ENCODE measurements at regions not wholly inside any gene's neighbourhood (a gene's known extent, or its start where the extent isn't known, plus 50 kb on each side); places are given as distances from the start of the nearest gene placed in this dataset.
"Not testable (repeated sequence)": the region's sequence is repeated elsewhere in the genome, so short reads cannot be mapped to it uniquely, and the experiment has no call there.

DNA sequence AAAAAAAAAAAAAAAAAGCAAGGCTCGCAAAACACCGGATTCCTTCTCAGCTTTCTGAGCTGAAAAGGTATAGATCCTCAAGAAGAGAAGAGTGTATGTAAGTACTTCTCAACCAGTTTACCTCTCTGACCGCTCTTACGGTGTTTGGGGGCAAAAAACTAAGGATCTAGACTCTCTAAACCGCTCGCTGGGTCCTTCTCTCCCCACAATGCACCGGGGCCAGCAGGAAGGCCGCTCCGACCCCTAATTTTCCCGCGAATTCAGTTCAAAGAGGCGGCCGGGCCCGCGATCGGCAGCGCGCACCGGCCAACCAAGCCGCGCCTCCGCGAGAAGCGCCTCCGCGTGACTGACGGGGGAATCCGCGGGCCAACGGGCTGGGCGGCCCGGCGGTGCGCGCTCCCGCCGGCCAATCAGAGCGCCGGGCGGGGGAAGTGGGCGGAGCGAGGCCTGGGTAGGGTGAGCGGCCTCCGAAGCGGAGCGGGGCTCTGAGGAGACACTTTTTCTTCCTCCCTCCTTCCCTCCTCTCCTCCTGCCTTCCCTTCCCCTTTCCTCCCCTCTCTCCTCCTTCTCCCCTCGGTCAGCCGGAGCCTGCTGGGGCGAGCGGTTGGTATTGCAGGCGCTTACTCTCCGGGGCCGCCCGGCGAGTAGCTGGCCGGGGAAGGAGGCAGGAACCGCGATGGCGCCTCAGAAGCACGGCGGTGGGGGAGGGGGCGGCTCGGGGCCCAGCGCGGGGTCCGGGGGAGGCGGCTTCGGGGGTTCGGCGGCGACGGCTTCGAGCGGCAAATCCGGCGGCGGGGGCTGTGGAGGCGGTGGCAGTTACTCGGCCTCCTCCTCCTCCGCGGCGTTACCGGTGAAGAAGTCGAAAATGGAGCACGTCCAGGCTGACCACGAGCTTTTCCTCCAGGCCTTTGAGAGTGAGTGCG lies 93.0 kb downstream of the CRLF3 start:
- DNase-seq: peak; percentile 83

DNA sequence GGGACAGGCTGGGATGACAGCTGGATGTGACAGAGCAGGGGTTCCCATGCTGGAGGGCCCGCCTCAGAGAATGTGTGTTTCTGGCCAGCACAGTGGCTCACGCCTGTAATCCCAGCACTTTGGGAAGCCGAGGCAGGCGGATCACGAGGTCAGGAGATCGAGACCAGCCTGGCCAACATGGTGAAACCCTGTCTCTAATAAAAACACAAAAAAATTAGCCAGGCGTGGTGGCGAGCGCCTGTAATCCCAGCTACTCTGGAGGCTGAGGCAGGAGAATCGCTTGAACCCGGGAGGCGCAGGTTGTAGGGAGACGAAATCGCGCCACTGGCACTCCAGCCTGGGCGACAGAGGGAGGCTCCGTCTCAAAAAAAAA lies 93.7 kb downstream of the CRLF3 start:
- not testable (repeated sequence) for DNase-seq

DNA sequence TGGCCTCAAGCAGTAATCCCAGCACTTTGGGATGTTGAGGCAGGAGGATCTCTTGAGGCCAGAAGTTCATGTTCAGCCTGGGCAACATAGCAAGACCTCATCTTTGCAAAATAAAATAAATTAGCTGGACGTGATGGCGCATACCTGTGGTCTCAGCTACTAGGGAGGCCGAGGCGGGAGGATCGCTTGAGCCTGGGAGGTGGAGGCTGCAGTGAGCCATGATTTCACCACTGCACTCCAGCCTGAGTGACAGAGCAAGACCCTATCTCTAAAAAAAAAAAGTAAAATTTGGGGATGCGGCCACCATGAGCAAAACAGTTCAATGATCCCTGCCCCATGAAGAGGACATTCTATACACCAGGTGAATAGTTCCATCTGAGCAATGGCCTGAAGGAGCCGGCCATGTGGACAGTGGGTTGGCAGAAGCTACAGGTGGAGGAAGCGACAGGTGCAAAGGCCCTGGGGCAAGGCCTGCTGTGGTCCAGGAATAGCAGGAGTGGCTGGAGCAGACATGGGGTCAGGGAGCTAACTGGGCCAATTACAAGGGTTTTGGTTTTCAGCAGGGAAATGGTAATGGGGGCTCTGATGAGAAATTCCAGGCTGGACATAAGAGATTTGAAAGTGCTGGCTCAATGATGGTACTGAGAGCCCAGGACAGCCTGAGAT lies 94.2 kb downstream of the CRLF3 start:
- not testable (repeated sequence) for DNase-seq

DNA sequence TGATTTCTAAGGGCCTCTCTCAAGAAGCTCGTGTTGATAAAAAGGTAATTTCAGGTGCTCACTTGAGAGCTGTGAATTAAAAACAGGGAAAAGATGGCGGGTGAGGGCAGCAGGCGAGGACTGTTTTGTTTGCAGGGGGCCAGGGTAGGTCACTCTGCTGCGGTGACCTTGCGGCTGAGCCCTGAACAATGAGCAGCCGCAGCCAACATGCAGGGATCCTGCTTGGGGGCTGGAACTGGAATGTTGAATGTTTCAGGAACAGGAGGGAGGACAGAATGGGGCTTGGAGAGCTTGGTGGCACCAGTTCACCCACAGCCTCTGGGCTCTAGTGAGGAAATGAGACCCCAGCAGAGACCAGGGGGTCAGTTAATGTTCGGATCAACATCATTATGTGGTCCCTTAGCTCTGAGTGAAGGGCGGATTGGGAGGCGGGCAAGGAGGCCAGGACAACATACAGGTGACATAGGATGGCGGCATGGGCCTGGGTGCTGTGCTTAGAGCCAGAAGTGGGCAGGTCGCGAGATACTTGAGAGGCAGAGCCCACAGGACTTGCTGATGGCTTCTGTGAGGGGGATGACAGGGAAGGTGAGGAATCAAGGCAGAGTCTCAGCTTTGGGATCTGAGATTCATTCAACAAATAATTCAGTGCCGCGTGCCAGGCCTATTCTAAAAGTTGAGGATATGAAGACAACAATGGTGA lies 94.9 kb downstream of the CRLF3 start:
- DNase-seq: not testable (repeated sequence)

DNA sequence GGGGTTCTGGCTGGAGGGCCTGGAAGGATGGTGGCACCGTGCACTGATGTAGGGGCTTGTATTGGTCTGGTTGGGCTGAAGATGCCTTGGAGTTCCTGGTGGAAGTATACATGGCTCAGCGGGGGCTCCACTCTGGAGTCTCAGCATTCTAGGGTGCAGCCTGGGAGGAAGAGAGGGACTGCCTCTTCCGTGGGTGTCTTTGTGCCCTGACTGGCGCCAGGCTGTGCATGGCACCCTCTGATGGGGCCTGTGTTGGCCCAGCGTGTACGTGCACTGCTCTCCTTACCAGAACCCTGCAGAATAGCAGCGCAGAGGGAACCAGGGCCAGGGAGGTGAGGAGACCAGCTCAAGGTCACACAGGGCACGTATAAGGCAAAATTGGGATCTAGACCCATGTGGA lies 97.0 kb downstream of the CRLF3 start:
- not testable (repeated sequence) for DNase-seq

DNA sequence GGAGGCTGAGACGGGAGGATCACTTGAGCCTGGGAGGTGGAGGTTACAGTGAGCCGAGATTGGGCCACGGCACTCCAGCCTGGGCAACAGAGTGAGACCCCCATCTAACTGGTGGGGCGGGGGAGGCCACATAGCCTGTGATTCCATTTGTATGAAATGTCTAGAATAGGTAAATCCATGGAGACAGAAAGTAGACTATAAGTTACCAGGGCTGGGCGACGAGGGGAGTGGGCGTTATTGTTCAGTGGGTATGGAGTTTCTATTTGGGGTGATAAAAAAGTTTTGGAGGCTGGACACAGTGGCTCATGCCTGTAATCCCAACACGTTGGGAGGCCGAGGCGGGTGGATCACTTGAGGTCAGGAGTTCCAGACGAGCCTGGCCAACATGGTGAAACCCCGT lies 97.8 kb downstream of the CRLF3 start:
- DNase-seq: not testable (repeated sequence)

DNA sequence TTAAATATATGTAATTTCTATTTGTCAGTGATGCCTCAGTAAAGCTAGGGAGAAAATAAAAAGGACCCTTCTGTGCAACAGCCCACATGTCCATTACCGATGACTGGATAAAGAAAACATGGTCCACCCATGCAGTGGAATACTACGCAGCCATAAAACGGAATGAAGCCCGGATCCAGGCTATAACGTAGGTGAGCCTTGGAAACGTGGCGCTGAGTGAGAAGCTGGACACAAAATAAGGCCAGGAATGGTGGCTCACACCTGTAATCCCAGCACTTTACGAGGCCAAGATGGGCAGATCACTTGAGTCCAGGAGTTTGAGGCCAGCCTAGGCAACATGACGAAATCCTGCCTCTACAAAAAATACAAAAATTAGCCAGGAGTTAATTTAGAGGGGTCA lies 98.2 kb downstream of the CRLF3 start:
- DNase-seq: not testable (repeated sequence)

DNA sequence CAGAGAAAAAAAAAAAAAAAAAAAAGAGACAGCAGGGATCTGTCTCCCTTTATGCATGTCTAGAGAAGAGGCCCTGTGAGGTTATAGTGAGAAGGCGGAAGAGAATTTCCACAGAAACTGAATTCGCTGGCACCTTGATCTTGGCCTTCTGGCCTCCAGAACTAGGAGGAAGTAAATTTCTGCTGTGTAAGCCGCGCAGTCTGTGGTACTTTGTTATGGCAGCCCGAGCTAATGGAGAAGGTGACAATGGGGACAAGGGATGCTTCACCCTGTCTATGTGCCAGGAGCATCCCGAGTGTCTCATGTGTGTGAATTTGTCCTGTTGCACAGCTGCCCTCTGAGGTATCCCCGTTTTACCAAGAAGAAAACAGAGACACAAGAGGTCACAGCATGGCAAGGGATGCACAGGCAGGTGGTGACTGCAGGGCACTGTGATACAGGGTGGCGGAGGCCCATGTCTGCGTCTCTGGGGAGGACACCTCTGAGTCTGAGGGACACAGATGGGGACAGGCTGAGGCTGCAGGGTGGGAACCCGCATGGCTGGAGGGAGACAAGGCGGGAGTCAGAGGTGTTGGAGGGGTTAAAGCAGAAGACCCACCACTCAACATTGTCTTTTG lies 100.3 kb downstream of the CRLF3 start:
- DNase-seq: not testable (repeated sequence)

DNA sequence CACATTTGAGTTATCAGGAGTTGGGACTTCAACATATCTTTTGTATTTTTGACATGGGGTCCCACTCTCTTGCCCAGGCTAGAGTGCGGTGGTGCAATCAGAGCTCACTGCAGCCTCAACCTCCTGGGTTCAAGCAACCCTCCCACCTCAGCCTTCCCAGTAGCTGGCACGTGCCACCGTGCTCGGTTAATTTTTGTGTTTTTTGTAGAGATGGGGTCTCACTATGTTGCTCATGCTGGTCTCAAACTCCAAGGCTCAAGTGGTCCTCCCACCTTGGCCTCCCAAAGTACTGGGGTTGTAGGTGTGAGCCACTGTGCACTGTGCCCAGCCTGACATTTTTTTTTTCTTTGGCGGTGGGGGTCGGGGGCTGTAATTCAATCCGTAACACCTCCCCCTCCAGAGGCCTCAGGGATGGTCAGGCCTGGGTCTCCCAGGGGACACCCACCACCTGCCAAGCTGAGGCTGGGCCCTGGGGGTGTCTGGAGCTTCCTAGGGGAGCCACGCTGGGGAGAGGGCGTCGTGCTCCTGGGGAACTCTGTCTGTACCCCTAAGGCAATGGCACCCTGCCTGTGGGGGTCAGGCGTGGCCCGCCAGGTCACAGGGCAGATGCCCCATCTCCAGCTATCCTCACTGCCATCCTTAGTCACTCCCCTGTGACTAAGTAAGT lies 102.2 kb downstream of the CRLF3 start:
- DNase-seq: not testable (repeated sequence)

DNA sequence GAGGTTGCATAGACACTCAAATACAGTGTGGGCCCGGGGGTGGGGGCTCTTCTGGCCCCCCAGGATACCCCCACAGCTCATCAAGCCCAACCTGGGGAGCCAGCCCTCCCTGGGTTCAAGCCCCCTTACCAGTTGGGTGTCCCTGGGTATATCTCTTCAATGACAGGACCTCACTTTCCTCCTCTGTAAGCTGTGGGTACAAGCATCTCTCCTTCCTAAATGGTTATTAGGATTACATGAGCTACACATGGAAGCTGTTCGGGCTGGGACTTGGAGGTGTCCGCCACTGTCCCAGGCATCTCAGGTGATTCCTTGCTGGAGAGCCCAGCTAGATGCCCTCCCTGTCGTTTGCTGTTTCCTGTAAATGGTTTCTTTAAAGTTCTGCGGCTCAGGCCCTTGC lies 103.5 kb downstream of the CRLF3 start:
- DNase-seq: not testable (repeated sequence)

DNA sequence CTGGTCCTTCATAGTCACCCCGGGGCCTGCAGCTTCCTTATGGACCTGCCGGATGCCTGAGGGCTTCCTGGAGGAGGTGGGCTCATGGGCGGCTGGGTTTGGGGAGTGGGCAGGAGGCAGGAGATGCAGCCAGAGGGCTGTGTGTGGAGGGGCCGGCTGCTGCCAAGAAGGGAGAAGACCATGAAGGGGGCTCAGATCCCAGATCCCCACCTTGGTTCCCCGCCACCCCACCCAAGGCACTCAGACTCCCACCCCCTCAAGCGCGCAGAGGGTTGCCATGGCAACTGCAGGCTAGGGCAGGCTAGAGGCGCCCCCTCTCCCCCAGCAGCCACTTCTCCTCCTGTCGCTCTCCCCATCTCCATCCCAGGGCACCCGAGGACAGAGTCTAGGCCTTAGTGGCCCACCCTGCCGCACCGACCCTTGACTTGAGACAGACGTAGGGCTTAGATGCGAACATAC lies 104.5 kb downstream of the CRLF3 start:
- DNase-seq: no peak

DNA sequence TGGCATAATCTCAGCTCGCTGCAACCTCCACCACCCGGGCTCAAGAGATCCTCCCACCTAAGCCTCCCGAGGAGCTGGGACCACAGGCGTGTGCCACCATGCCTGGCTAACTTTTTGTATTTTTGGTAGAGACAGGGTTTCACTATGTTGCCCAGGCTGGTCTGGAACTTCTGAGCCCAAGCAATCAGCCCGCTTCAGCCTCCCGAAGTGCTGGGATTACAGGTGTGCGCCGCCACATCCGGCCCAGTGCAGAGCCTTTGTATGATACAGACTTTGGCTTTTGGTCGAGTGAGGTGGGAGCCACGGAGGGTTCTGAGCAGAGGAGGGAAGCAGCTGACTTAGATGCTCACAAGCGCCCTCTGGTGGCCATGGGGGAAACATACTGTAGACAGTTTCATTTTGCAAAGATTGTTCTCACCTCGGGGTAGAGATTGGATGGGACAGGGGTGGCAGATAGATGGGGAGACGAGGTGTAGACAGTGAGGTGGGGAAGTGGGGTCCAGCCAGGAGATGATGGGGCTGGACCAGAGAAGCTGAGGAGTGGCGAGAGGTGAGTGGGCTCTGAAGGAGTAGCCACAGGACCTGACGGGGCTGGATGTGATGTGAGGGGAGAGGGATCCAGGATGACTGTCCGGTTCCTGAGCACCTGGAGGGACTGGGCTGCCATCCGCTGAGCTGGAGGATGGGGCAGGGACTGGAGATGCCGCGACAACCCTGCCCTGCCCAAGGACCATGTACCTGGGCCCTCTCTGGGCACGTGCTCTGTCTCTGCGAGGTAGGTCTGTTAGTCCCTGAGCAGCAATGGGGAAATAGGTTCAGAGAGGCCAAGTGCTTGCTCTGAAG lies 105.1 kb downstream of the CRLF3 start:
- DNase-seq: not testable (repeated sequence)

DNA sequence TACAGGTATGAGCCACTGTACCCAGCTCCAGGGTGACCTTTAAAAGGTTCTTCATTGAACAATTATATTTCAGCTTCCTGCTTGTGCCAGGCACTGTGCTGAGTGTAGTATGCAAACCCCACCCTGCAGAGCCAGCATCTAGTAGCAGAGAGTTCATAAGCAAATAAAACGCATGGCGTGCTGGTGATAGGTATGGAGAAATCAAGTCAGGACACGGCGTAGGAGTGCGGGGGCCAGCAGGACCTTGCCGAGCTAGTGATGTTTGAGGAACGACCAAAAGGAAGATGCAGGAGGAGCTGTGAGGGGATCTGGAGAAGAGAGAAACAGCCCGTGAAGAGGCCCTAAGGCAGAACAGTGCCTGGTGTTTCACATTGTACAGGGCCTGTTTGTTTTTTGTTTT lies 105.8 kb downstream of the CRLF3 start:
- DNase-seq: not testable (repeated sequence)

DNA sequence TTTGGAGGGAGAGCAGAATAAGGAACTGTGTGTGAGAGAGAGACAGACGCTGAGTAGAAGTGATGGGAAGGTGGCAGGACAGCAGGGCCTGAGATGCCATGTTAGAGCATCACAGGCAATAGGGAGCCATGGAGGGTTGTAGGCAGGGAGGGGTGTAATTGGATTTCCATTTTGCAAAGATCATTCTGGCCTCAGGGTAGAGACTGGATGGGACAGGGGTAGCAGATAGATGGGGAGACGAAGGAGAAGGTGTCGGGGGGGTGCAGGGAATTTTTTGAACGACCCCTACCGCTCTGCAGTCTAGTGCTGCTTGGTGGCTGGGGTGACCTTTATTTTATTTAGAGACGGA lies 106.4 kb downstream of the CRLF3 start:
- not testable (repeated sequence) for DNase-seq

DNA sequence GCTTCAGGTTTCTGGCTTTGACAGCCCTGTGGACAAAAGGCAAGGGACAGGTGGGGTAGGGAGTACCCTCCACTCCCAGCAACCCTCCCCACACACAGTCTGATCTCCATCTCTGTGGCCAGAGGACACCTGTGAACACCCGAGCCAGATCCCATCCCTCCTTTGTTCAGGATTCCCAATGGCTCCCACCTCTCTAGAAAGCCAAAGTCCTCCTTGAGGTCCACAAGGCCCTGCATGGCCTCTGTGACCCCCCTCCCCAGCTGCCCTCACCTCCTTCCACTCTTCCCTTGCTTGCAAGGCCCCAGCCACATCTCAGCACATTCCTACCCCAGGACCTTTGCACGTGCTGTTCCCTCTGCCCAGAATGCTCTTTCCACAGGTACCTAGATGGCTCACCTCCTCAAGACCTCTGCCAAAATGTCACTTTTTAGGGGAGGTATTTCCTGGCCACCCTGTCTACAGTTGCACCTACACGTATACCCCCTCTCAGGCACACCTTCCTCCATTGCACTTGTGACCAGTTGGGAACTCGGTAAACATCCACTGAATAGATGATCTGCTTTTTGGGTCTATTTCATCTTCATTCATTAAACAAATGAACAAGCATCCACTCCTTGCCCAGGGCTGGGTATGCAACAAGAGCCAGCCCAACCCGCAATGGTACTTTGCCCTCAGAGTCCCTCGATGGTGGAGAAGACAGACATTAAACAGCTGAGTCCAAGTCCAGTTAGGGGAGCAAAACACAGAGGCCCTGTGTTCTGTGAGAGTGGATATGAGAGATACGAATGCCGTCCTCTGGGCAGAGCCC lies 107.0 kb downstream of the CRLF3 start:
- DNase-seq: no peak

DNA sequence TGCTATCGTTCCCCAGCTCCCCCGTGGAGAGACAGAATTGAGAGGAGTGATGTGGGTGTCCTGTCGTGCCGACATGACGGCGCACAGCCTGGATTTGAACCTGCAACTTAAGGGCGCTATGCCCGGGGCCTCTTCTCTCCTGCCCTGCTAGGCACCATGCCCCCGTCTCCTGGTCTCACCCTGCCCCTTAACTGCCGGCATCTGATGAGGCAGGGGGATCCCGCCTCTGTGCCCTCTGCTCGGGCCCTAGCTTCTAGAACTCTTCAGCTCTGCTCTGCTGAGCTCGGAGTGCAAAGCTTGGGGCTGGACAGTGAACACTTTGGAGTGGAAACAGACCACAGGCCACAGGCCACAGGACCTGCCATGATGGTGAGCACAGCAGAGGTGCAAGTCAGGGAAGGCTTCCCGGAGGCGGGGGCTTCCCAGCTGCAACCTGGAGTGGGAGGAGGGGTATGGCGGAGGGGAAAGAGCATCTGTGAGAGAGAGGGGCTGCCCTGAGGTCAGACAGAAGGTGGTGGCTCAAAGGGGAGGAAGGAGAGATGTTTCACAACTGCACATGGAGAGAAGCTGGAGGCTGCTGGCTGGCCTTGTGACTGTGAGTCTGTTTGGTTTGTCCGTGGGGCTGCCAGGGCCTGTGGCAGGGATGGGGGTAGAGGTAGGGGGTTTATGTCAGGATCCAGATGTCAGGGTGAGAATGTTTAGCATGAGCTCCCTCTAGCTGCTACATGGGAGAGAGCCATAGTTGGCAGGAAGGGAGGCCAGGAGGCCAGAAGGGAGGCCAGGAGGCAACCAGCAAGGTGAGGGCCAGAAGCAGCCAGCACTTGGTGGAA lies 107.8 kb downstream of the CRLF3 start:
- DNase-seq: no peak

DNA sequence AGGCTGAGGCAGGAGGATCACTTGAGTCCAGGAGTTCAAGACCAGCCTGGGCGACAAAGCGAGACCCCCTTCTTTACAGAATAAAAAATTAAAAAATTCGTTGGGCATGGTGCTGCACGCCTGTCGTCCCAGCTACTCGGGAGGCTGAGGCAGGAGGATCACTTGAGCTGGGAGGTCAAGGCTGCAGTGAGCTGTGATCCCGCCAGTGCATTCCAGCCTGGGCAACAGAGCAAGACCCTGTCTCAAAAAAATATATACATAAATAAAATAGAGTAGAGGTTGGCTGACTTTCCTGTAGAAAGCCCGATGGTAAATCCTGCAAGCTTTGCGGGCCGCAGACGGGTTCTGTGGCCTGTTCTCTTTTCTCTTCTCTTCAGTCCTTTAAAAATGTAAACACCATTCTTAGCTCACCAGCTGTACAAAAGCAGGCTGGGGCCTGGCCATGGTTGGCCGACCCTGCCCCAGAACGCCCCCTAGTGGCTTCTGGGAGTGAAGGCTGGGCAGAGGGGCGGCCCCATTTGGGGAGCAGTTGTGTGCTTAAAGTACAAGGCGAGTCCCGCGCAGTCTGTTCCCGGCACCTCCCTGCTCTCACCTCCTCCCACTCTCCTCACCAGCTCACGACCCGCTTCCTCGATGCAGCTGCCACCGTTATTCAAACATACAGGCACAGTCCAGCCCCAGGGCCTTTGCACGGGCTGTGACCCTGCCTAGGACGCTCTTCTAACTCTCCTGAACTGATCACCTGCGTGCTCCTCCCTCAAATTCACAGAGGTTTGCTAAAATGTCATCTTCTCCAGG lies 109.5 kb downstream of the CRLF3 start:
- not testable (repeated sequence) for DNase-seq

DNA sequence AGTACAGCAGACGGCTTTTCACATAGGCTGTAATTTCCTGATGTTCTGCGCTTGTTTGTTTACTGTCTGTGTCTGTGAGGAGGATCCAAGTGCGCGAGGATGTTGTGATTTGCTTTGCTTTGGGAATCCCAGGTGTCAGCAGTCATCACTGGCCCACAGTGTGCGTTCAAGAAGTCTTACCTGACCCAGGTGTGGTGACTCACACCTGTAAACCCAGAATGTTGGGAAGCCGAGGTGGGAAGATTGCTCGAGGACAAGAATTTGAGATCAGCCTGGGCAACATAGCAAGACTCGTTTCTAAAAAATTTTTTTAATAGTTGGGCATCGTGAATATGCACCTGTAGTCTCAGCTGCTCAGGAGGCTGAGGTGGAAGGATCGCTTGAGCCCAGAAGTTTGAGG lies 110.7 kb downstream of the CRLF3 start:
- not testable (repeated sequence) for DNase-seq
